Fibroblast of peridontal ligament (primary cell): ENCODE measurements at regions not wholly inside any gene's neighbourhood (a gene's known extent, or its start where the extent isn't known, plus 50 kb on each side); places are given as distances from the start of the nearest gene placed in this dataset.

ENCODE experiments used
- DNase-seq: peaks from one replicate; pipeline ENCODE4 v3.0.0-alpha.2; 2010; ENCODE audit errors: extremely low read depth

- DNase-seq = no peak
Observed at GRCh38 chr5:3825531-3826451, 230.2 kb downstream of the IRX1 start.

GRCh38 chr5:3827624-3828023, 232.0 kb downstream of the IRX1 start:
- DNase-seq = no peak

- DNase-seq = no peak
Observed at GRCh38 chr5:3828761-3829160, 233.1 kb downstream of the IRX1 start.

- DNase-seq = no peak
Observed at GRCh38 chr5:3833566-3833965, 237.9 kb downstream of the IRX1 start.

GRCh38 chr5:3835811-3836210, 240.2 kb downstream of the IRX1 start:
- no peak for DNase-seq

GRCh38 chr5:3836528-3836927, 240.9 kb downstream of the IRX1 start:
- DNase-seq = no peak

GRCh38 chr5:3837506-3837905, 241.9 kb downstream of the IRX1 start:
- DNase-seq = no peak

GRCh38 chr5:3839151-3839550, 243.5 kb downstream of the IRX1 start:
- DNase-seq = no peak

GRCh38 chr5:3842591-3842990, 247.0 kb downstream of the IRX1 start:
- DNase-seq = no peak

- no peak for DNase-seq
Observed at GRCh38 chr5:3843706-3844105, 248.1 kb downstream of the IRX1 start.

GRCh38 chr5:3844266-3844665, 248.6 kb downstream of the IRX1 start:
- no peak for DNase-seq

GRCh38 chr5:3845230-3845629, 249.6 kb downstream of the IRX1 start:
- DNase-seq = no peak

GRCh38 chr5:3852161-3852916, 256.7 kb downstream of the IRX1 start:
- no peak for DNase-seq

GRCh38 chr5:3853362-3853761, 257.7 kb downstream of the IRX1 start:
- no peak for DNase-seq

- DNase-seq = no peak
Observed at GRCh38 chr5:3854188-3854821, 258.7 kb downstream of the IRX1 start.

- no peak for DNase-seq
Observed at GRCh38 chr5:3856036-3856435, 260.4 kb downstream of the IRX1 start.

- no peak for DNase-seq
Observed at GRCh38 chr5:3858524-3858923, 262.9 kb downstream of the IRX1 start.

GRCh38 chr5:3862906-3863305, 267.3 kb downstream of the IRX1 start:
- no peak for DNase-seq

- DNase-seq = no peak
Observed at GRCh38 chr5:3875144-3875543, 279.5 kb downstream of the IRX1 start.

GRCh38 chr5:3878267-3878666, 282.6 kb downstream of the IRX1 start:
- DNase-seq = no peak

GRCh38 chr5:3883040-3883439, 287.4 kb downstream of the IRX1 start:
- DNase-seq = no peak
